ENCODE measurements at regions not wholly inside any gene's neighbourhood (a gene's known extent, or its start where the extent isn't known, plus 50 kb on each side); places are given as distances from the start of the nearest gene placed in this dataset.
"Not testable (repeated sequence)": the region's sequence is repeated elsewhere in the genome, so short reads cannot be mapped to it uniquely, and the experiment has no call there.

- DNase-seq (ENCODE audit: low read depth in 3 of 3) = no peak
These were observed 188.6 kb upstream of the TBL1XR1 start for GRCh38 chr3:177385831-177386301.

GRCh38 chr3:177388209-177388608 is 190.9 kb upstream of the TBL1XR1 start:
- no peak for DNase-seq (ENCODE audit: low read depth in 3 of 3)

DNA sequence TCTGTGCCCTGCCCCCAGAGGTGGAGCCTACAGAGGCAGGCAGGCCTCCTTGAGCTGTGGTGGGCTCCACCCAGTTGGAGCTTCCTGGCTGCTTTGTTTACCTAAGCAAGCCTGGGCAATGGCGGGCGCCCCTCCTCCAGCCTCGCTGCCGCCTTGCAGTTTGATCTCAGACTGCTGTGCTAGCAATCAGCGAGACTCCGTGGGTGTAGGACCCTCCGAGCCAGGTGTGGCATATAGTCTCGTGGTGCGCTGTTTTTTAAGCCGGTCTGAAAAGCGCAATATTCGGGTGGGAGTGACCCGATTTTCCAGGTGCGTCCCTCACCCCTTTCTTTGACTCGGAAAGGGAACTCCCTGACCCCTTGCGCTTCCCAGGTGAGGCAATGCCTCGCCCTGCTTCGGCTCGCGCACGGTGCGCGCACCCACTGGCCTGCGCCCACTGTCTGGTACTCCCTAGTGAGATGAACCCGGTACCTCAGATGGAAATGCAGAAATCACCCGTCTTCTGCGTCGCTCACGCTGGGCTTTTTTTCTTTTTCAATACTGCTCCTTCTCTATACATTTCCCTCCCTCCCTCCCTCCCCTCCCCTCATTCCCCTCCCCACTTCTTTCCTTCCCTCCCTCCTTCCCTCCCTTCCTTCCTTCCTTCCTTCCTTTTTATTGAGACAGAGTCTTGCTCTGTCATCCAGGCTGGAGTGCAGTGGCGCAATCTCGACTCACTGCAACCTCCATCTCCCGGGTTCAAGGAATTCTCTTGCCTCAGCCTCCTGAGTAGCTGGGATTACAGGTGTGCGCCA is 197.1 kb upstream of the TBL1XR1 start:
- DNase-seq (ENCODE audit: low read depth in 3 of 3) = not testable (repeated sequence)

- DNase-seq (ENCODE audit: low read depth in 3 of 3) = no peak
These were observed 199.5 kb upstream of the TBL1XR1 start for GRCh38 chr3:177396733-177397132.

DNA sequence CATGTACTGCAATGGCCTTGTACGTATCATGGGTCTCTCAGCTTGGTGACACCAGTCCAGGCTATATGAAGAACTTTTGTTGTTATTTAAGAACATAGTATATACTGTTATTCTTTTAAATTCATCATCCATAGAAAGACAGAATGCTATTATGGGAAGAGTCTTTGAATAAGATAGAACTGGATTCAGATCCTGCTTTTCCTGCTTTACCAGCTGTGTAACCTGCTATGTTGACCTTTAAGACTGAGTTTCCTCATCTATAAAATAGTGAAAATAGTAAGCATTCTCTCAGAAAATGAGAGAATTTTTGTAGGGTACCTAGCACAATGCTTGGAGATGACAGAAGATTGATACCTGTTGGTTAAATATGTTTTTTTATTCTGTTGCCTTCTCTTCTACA is 204.1 kb upstream of the TBL1XR1 start:
- DNase-seq (ENCODE audit: low read depth in 3 of 3) = no peak

DNA sequence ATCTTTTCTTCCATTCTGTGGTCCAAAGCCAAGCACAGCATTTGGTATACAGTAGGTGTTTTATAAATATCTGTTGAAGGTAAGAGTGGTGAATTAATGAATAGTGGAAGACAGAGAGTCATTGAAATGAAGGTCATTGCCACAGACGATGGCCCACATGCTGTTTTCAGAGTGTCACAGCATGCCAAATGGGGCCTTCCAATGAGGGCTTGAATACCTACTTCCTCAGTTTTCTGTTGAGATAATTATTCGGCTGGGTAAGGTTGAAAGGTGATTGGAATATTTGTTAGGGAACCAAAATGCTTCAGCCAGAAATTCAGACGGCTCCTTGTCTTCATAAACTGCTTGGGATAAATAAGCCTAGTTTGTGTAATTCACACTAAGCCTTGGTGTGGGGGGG is 205.3 kb upstream of the TBL1XR1 start:
- no peak for DNase-seq (ENCODE audit: low read depth in 3 of 3)

DNA sequence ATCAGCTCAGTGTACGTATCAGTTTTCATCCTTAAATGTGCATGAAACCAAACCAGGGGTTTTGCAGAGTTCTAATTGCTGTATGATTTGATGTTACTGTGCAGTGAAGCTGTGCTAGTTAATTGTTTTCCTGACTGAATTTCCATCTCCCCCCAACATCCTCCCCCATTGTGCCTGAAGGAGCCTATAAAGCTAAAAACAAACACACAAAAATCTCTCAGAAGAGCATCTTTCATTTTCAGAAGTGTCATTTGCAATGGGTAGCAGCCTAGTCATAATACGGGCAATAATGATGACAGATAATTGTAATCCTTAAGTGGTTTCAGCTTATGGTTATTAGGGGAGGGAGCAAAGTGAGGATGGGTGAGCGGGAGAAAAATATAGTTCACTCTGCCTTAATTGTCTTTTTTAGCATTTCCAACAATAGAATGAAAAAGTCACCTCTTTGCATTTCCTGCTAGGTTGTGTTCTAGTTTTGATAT is 207.9 kb upstream of the TBL1XR1 start:
- DNase-seq (ENCODE audit: low read depth in 3 of 3) = no peak

- no peak for DNase-seq (ENCODE audit: low read depth in 3 of 3)
These were observed 213.4 kb upstream of the TBL1XR1 start for GRCh38 chr3:177410730-177411129.

- no peak for DNase-seq (ENCODE audit: low read depth in 3 of 3)
These were observed 213.9 kb upstream of the TBL1XR1 start for GRCh38 chr3:177411201-177411600.

- DNase-seq (ENCODE audit: low read depth in 3 of 3) = not testable (repeated sequence)
These were observed 215.4 kb upstream of the TBL1XR1 start for GRCh38 chr3:177412677-177413170.

DNA sequence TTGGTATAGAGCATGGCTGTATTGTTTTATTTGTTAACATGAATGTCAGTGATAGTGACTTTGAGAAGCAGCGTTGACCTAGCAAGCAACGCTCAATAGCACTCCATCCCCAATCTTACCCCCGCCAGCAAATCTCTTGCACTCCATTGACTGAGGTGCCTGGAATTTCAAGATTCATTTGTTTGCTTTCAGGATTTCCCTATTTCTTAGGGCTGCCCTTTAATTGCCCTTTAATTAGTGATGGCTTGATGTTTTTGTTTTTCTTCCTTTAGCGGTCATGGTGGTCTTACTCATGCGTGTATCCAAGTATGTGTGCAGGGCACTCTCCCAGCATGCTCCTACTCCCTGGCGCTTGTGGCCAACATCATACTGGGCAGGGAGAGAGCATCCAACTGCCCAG is 216.8 kb upstream of the TBL1XR1 start:
- no peak for DNase-seq (ENCODE audit: low read depth in 3 of 3)

DNA sequence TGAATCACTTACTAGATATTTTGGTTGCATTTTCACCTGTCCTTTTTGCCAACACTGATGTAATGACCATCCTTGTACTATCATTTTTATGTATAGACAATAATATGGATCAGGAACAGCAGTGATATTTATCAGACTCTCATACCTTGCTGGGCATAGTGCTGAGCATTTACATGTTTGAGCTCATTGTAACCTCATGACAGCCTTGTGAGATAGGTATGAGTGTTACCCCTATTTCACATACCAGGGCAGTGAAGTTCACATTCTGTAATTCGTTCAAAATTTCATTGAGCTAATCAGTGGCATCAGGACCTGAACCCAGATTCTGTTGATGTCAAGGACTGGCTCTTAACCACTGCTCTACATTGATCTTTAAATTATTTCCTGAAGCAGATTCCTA is 221.5 kb upstream of the TBL1XR1 start:
- no peak for DNase-seq (ENCODE audit: low read depth in 3 of 3)

DNA sequence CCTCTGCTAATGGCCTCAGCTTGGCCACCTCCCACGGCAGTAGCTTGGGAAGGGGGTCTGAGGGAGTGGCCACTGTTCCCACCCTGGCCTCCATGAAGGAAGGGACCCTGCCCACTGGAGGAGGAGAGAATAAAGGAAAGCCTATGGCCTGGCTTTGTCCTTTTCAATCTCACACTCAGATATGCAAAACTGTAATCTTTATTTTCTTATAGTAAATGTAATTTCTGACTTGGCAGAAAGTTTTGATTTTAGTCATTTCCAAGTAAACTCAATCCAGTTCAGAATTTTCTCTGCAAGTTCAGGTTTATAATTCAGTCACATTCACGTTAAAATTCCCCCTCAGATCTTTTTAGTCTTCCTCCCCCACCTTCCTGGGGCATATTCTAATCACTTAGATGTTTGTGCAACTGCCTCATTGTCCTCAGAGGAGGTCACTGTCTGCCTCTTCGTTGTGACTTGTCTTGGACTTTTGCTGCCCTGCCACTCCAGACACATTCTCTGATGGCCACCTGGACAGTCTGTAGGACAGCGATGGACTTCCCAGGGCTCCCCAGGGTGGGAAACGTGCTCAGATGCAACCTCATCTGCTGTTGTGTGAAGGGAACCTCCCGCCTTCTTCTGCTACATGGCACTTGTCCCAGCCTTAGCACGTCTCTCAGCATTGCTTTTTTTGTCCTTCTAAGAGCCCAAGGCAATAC is 222.8 kb upstream of the TBL1XR1 start:
- no peak for DNase-seq (ENCODE audit: low read depth in 3 of 3)

- no peak for DNase-seq (ENCODE audit: low read depth in 3 of 3)
These were observed 223.6 kb upstream of the TBL1XR1 start for GRCh38 chr3:177420651-177421480.

DNA sequence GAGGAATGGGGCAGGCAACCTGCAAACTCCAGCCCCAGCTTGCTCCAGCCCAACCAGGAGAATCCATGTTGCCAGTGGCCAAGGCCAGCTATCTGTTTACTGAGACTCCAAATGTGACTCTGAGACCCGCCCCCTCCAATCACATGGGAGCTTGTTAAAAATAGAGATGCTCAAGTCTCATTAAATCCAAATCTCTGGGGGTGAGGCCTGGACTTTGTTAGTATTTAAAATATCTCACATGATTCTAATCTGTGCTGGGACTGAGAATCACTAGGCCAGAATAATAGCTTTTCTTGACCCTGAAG is 224.2 kb upstream of the TBL1XR1 start:
- no peak for DNase-seq (ENCODE audit: low read depth in 3 of 3)

DNA sequence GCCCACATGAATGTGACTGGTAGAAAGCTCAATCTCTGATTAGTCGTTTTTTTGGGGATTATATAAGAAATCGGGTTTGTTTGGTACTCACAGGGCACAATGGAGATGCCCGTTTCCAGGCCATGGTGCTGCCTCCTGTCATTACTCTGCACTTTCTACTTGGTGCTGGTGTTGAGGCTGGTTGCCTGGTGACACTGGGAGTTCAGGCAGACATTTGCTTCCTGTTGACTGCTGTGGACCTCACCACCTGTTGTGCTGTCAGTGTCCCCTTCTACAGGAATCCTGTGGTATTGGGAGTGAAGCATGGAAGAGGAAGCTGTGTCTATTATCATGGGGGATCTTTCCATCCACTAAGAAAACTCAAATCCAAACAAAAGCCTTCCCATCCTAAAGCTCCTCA is 227.2 kb upstream of the TBL1XR1 start:
- no peak for DNase-seq (ENCODE audit: low read depth in 3 of 3)

- no peak for DNase-seq (ENCODE audit: low read depth in 3 of 3)
These were observed 227.8 kb upstream of the TBL1XR1 start for GRCh38 chr3:177425042-177425441.

DNA sequence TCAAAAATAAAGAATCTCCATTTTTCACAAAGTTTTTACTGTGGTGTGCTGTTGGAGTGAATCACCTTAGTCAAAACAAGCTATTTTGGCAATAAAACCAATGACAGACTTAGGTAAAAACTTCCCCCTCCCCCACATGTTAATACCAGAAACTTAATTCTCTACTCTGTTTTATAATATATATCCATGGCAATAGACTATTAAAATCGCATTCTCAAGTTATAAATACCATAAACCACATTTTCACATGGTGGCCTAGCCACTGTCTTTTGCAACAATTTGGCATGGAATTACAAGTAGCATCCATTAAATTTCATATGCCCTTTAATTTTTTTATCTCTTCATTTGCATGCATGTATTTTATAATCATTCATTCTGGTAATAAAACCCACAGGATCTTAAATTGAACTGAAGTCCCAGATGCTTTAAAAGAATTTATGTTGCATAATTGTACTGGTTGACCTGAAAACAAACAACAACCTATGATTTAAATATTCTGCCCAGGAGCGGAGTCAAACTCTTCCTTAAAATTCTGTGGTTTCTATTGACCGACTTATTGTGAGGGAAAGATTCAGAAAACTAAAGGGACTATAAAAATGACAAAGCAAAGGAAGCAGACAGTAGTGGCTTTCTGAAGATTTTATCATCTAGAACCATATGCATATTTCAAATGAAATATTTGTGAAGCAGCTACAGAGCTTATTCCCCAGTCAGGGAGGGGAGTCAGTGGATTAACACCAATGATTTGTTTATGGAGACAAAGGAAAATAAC is 229.0 kb upstream of the TBL1XR1 start:
- no peak for DNase-seq (ENCODE audit: low read depth in 3 of 3)

DNA sequence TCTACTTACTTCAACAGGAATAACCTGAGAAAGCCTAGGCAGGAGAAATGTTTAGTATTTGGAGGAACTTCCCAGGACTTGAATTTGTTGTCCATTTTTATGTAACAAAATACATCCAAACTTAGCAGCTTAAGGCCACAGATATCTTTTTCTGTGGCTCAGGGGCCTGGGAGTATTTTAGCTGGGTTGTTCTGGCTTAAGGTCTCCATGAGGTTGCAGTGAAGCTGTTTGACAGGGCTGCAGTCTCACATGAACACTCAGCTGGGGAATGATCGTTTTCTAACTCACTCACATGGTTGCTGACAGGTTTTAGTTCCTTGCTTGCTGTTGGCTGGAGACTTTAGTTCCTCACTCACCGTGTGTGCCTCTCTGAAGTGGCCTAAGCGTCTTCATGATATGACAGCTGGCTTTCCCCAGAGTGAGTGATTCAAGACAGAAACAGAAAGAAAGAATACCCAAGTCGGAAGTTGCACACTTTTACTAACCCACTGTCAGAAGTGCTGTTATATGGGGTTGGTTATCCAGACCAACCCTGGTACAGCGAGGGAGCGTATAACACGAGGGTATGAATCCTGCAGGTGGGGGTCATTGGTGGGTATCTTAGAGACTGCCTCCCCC is 229.7 kb upstream of the TBL1XR1 start:
- DNase-seq (ENCODE audit: low read depth in 3 of 3) = peak; percentile 29 to 65 (median 44)

- DNase-seq (ENCODE audit: low read depth in 3 of 3) = peak in 1 of 3 donors; percentile 11
These were observed 230.3 kb upstream of the TBL1XR1 start for GRCh38 chr3:177427540-177427939.

- DNase-seq (ENCODE audit: low read depth in 3 of 3) = no peak
These were observed 231.8 kb upstream of the TBL1XR1 start for GRCh38 chr3:177429079-177429478.
